M059J (cell line): ENCODE measurements at regions not wholly inside any gene's neighbourhood (a gene's known extent, or its start where the extent isn't known, plus 50 kb on each side); places are given as distances from the start of the nearest gene placed in this dataset.

Experiments
- DNase-seq: peaks from one replicate; pipeline ENCODE4 v3.0.0-alpha.2; 2012; ENCODE audit warnings: low read depth

- DNase-seq = no peak
Measured at GRCh38 chr3:124243177-124243859, 251.4 kb upstream of the ROPN1 start.

GRCh38 chr3:124246376-124246775, 254.5 kb upstream of the ROPN1 start:
- peak; percentile 53 for DNase-seq

GRCh38 chr3:124246949-124247348, 255.0 kb upstream of the ROPN1 start:
- peak; percentile 56 for DNase-seq

GRCh38 chr3:124248471-124249028, 256.6 kb upstream of the ROPN1 start:
- DNase-seq = peak; percentile 91

- peak; percentile 32 for DNase-seq
Measured at GRCh38 chr3:124249038-124249437, 257.1 kb upstream of the ROPN1 start.

- DNase-seq = peak; percentile 68
Measured at GRCh38 chr3:124250053-124250452, 258.1 kb upstream of the ROPN1 start.

- DNase-seq = no peak
Measured at GRCh38 chr3:124256156-124256555, 264.2 kb upstream of the ROPN1 start.

- no peak for DNase-seq
Measured at GRCh38 chr3:124256599-124256998, 264.7 kb upstream of the ROPN1 start.

- DNase-seq = no peak
Measured at GRCh38 chr3:124257336-124257864, 265.5 kb upstream of the ROPN1 start.

- DNase-seq = peak; percentile 83
Measured at GRCh38 chr3:124258057-124258500, 266.2 kb upstream of the ROPN1 start.

- DNase-seq = peak; percentile 97
Measured at GRCh38 chr3:124260206-124260915, 268.4 kb upstream of the ROPN1 start.

GRCh38 chr3:124261306-124261705, 269.4 kb upstream of the ROPN1 start:
- DNase-seq = peak; percentile 75

- peak; percentile 97 for DNase-seq
Measured at GRCh38 chr3:124263168-124263567, 271.2 kb upstream of the ROPN1 start.

- no peak for DNase-seq
Measured at GRCh38 chr3:124264346-124264745, 272.4 kb upstream of the ROPN1 start.

- peak; percentile 86 for DNase-seq
Measured at GRCh38 chr3:124266487-124266886, 274.6 kb upstream of the ROPN1 start.

GRCh38 chr3:124267406-124267805, 275.5 kb upstream of the ROPN1 start:
- DNase-seq = no peak

- DNase-seq = no peak
Measured at GRCh38 chr3:124268355-124268754, 276.4 kb upstream of the ROPN1 start.

GRCh38 chr3:124269619-124270018, 277.7 kb upstream of the ROPN1 start:
- DNase-seq = no peak

GRCh38 chr3:124272605-124273151, 280.8 kb upstream of the ROPN1 start:
- peak; percentile 69 for DNase-seq

GRCh38 chr3:124273651-124274050, 281.7 kb upstream of the ROPN1 start:
- DNase-seq = no peak

GRCh38 chr3:124274051-124274450, 282.1 kb upstream of the ROPN1 start:
- no peak for DNase-seq

GRCh38 chr3:124275412-124275811, 283.5 kb upstream of the ROPN1 start:
- no peak for DNase-seq
